ENCODE measurements at regions not wholly inside any gene's neighbourhood (a gene's known extent, or its start where the extent isn't known, plus 50 kb on each side); places are given as distances from the start of the nearest gene placed in this dataset.
A peak's percentile ranks its signal among the peaks of the same experiment; 100 is the strongest.
"Not testable (repeated sequence)": the region's sequence is repeated elsewhere in the genome, so short reads cannot be mapped to it uniquely, and the experiment has no call there.

DNA sequence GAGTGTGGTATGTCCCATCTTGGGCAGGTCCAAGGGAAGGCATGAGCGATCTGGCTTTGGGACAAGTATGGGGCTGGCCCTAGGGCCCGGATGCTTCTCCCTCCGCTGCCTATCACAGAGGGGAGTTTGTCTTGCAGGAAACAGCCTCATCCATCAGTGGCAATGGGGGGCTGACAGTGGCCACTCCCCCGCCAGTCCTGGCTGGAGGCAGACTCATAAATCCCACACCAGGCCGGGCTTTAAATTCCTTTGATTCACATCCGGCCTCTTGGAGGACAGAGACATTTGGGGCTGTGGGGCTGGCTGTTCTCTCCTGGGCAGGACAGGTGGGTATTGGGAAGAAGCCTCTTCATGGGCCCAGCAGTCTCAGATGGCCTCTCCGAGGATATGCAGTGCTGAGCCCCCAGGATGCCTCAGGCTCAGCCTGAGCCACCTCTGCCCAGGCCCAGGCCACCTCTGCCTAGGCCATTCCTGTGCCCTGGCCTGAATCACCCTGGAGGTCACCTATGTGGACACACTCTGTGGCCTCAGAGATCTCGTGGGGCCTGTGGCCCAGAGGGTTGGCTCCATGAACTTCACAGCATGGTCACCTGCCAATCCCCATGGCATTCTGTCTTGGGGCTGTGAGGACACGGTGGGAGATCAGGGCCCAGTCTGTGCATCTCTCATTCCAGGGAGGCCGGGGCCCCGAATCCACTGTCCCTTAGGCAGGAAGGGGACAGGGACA lies 84.2 kb upstream of the GOLGA6L4 start:
- TF ChIP-seq EP300 (IDR thresholded peaks at IDR 0.05), result no peak
- TF ChIP-seq, protein P1, sequence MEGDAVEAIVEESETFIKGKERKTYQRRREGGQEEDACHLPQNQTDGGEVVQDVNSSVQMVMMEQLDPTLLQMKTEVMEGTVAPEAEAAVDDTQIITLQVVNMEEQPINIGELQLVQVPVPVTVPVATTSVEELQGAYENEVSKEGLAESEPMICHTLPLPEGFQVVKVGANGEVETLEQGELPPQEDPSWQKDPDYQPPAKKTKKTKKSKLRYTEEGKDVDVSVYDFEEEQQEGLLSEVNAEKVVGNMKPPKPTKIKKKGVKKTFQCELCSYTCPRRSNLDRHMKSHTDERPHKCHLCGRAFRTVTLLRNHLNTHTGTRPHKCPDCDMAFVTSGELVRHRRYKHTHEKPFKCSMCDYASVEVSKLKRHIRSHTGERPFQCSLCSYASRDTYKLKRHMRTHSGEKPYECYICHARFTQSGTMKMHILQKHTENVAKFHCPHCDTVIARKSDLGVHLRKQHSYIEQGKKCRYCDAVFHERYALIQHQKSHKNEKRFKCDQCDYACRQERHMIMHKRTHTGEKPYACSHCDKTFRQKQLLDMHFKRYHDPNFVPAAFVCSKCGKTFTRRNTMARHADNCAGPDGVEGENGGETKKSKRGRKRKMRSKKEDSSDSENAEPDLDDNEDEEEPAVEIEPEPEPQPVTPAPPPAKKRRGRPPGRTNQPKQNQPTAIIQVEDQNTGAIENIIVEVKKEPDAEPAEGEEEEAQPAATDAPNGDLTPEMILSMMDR (IDR thresholded peaks at IDR 0.05), result no peak
- DNase-seq (ENCODE audit: extremely low spot score), result no peak
- no peaks in the 10 kb centered on the region for H3K36me3 ChIP-seq
- H3K4me3 ChIP-seq, result no peak overlapping the region
- H3K27me3 ChIP-seq, result no peaks in the 10 kb centered on the region
- no peaks in the 10 kb centered on the region for H3K4me1 ChIP-seq
- H3K27ac ChIP-seq (replicated peaks in 1 of 4), result no peak overlapping the region
- intact Hi-C loops (cut with DNase I), result no loop called here
- no peaks in the 10 kb centered on the region for H3K9me3 ChIP-seq
- 78% methylated on average over 7 of the region's 11 CpGs for WGBS

DNA sequence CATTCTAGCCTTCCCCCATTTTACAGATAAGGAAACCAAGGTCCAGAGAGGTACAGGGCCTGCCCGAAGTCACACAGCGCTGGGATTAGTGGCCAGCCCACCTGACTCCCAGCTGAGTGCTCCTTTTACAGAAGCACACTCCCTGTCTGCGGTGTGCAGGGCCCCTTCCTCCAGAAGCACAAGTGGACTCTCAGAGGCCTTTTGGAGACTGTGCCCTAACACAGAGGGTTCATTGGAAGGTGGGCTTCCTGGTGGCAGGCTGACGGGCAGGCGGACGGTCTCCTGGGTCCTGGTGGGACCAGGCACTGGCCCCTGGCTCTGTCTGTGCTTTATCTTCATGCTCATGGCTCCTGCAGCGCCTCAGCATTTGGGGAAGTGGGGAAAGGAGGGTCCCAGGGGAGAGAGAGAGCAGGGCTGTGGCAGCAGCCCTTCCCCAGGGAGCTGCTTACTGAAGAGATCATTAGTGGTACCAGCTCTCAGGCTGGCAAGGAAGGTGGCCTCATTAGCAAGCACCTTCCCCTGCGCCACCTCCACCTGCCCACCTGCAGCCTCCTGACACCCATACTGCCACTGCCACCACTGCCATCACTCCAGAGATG lies 83.1 kb upstream of the GOLGA6L4 start:
- H3K9me3 ChIP-seq; H3K4me1 ChIP-seq; H3K4me3 ChIP-seq; H3K36me3 ChIP-seq; H3K27me3 ChIP-seq; intact Hi-C loops (cut with DNase I); H3K27ac ChIP-seq (replicated peaks in 1 of 4); DNase-seq (ENCODE audit: extremely low spot score): not testable (repeated sequence)
- 96% methylated on average over 3 of the region's 8 CpGs for WGBS

DNA sequence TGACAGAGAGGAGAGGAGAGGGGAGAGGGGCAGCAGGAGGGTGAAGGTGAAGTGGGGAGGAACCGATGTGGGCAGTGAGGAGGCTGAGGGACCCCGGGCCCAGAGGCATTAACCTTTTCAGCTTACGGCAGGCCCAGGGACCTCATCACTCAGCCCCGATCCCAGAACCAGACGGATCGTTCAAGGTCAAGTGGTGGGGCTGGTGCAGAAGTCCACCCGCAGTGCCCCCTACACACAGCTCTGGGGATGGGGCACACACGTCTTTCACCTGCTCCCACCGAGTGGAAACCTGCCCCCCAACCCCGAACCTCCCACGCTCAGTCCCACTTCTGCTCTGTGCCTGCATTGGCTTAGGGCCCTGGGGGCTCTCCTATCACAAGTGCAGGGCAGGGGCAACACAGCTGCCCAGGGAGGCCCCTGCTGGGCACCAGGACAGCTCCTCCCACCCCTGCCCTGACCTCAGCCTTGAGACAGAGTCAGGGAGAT lies 81.9 kb upstream of the GOLGA6L4 start:
- H3K4me1 ChIP-seq; H3K9me3 ChIP-seq; H3K4me3 ChIP-seq; H3K27ac ChIP-seq (replicated peaks in 1 of 4); intact Hi-C loops (cut with DNase I); H3K36me3 ChIP-seq; DNase-seq (ENCODE audit: extremely low spot score); H3K27me3 ChIP-seq: not testable (repeated sequence)
- WGBS, result 90% methylated on average over 7 of the region's 11 CpGs

DNA sequence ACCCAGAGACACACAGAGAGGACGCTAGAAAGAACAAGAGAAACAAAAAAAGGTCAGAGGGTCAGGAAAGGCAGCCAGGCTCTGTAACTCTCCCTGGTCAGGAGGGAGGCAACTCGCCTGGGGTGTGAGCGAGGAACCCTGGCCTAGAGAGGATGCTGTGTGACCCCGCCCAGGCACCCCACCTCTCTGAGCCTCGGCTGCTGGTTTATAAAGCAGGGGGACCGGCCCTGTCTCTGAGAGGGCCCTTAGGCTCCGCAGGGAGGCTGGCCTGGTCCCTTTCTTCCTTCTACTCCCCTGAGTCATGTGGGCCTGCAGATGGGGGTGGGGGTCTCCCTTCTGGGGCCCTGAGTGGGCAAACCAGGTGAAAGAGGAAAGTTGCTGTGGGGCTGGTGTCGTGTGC lies 81.3 kb upstream of the GOLGA6L4 start:
- intact Hi-C loops (cut with DNase I); H3K4me3 ChIP-seq; H3K4me1 ChIP-seq; H3K9me3 ChIP-seq; H3K27me3 ChIP-seq; DNase-seq (ENCODE audit: extremely low spot score); H3K36me3 ChIP-seq; H3K27ac ChIP-seq (replicated peaks in 1 of 4): not testable (repeated sequence)
- WGBS, result 95% methylated on average over 7 of the region's 8 CpGs

DNA sequence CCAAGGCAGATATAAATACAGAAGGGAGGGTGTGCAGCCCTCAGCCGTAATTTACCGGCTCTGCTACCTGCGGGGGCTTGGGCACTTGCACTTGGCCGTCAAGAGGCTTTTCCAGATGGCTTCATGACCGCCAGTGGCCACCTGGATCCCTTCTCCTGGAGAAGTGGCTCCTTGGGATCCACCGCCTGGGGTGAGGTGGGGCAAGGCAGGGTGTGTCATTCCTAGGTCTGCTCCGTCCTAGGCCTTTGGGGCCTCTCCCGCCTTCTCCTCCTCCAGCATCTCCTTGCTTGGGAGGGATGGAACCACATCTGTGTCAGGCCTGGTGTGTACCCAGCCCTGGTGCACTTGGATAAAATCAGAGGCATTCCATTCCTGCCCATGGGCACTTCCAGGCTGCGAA lies 80.8 kb upstream of the GOLGA6L4 start:
- H3K4me3 ChIP-seq; H3K4me1 ChIP-seq; H3K27me3 ChIP-seq; H3K36me3 ChIP-seq; DNase-seq (ENCODE audit: extremely low spot score); H3K27ac ChIP-seq (replicated peaks in 1 of 4); intact Hi-C loops (cut with DNase I); H3K9me3 ChIP-seq: not testable (repeated sequence)
- WGBS, result 87% methylated on average over 7 of the region's 9 CpGs

DNA sequence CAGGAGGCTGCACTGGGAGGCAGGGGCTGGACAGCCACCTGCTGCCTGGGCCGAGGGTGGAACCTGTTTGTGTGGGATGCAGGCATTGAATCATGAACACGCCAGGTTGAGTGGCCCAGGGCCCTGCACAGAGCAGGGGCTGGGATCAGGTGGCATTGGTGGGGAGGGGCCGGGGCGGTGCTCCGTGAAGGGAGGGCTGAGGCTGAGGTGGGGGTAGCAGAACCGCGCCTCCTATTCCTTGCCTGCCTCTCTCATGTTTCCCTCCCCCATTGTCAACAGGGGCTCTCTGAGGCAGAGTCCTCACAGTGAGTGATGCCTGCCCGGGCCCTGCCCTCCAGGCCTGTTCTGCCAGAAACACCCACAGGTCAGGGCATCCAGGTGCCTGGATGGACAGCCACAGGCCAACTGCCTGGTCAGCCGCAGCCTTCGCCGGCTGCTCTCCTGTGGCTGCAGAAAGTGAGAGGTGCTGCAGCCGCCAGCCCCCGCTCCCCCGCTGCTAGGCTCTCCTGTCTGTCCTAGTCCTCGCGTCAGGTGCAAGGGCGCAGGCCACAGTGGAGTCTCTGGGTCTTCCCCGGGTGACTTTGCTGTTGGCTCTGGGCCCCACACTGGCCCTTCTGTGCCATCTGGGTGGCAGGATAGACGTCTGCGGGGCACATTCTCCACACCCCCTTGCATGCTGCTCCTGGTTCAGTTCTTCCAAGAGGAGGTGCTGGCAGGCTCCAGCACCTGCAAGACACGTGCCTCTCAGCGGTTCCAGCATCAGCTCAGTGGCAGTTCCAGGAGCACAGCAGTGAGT lies 79.6 kb upstream of the GOLGA6L4 start:
- DNase-seq (ENCODE audit: extremely low spot score); H3K27me3 ChIP-seq; H3K4me3 ChIP-seq; H3K27ac ChIP-seq (replicated peaks in 1 of 4); intact Hi-C loops (cut with DNase I); H3K9me3 ChIP-seq; H3K36me3 ChIP-seq; H3K4me1 ChIP-seq: not testable (repeated sequence)
- WGBS, result 80% methylated on average over 5 of the region's 22 CpGs

DNA sequence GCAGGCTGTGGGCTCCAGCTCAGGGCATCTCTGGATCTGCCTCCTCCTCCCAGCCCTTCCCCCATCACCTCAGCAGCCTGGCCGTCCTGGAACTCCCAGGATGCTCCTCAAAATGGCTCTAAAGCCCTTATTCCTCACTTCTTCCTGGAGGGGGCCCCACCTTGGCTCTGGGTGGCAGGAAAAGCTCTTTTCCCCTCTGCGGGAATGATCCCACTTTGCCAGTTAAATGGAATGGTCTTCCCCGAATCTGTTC lies 79.1 kb upstream of the GOLGA6L4 start:
- H3K4me1 ChIP-seq; H3K36me3 ChIP-seq; H3K27me3 ChIP-seq; intact Hi-C loops (cut with DNase I); DNase-seq (ENCODE audit: extremely low spot score); H3K9me3 ChIP-seq; H3K27ac ChIP-seq (replicated peaks in 1 of 4); H3K4me3 ChIP-seq: not testable (repeated sequence)
- WGBS, result 90% methylated on average over 2 of the region's 3 CpGs

DNA sequence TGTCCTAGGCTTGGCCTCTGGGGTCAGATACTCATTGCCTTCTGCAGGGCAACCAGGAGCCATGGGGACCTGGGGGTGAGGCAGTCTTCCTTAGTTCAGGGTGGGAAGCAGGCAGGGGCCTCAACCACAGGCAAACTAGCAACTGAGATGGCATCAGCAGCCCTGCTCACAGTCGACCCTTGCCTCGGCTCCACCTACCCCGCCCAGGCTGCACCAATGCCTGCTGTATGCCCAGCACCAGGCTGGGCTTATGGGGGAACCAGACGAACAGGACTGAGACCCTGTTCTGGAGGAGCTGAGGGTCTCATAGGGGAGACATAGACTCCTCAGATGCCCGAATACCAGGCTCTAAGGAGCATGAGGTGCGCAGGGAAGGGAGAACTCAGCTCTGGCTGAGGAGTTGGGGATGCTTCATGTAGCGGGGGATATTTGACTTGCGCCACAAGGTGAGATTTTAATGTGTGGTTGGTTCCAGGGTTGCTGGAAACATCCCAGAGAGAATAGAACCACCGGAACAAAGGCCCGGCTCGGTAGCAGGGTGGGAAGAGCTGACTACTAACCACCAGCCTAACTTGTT lies 78.4 kb upstream of the GOLGA6L4 start:
- not testable (repeated sequence) for H3K9me3 ChIP-seq

DNA sequence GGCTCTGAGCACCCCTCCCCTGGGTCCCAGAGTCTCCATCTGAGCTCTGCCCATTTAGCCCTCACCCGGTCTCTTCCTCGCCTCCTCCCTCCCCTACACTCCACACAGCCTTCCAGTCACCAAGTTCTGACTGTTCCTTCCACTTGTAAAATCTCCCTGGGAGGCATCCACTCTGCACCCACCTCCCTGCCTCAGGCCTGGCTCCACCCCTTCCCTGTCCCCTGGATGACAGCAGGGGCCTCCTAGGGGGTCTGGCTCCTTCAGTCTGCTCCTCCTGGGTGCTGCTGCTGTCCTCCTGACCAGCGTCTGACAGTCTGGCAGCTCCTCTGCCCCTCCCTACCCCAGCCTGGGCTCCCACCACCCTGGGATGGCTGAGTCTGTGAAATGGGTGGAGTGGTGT lies 77.7 kb upstream of the GOLGA6L4 start:
- intact Hi-C loops (cut with DNase I); H3K4me1 ChIP-seq; H3K9me3 ChIP-seq; H3K4me3 ChIP-seq; H3K36me3 ChIP-seq; DNase-seq (ENCODE audit: extremely low spot score); H3K27me3 ChIP-seq; H3K27ac ChIP-seq (replicated peaks in 1 of 4): not testable (repeated sequence)
- 81% methylated on average over 2 of the region's 3 CpGs for WGBS

More for the DNA sequence above, 78.4 kb upstream of the GOLGA6L4 start:
- DNase-seq (ENCODE audit: extremely low spot score), result peak; percentile 88
- H3K27ac ChIP-seq (replicated peaks in 1 of 4); H3K36me3 ChIP-seq; H3K4me1 ChIP-seq; H3K27me3 ChIP-seq; intact Hi-C loops (cut with DNase I); H3K4me3 ChIP-seq: not testable (repeated sequence)
- WGBS, result 99% methylated on average over 10 of the region's 11 CpGs

DNA sequence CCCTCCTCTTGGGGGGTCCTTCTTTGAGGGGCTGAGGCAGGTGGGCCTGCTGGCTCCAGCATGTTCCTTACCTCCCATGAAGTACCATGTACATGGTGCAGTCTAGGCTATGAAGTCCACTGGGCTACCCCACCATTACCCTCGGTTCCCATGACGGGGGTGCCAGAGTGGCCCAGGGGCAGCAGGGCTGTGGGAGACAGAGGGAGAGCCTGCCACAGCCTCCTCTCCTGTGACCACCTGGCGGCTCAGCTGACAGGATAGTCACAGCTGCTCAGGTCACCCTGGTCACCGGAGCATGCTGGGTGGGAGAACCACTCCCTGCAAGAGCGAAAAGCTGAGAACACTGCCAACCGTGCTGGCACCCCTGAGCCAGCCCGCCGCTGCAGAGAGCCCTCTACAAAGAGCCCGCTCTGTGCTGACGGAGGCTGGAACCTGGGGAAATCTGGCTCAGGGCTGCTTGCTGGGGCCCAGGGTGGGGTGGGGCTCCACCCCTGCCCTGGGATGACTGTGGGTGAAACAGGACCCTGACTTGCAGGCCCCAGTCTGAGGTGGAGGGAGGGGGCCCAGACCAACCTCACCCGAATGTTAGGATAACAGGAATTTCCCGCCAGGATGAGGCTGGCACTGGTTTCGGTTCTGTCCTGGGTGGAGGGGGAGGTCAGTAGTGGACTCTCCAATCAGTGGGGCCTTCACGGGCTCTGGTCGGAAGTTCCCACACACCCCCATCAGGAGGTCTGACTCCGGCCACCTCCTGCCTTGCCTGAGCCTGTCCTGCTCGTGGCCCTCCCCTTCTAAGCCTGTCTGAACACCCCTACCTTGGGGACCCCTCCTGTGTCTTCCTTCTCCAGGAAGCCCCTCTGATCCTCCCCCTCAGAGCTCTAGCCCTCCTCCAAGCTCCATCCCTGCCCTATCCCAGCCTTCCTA lies 76.0 kb upstream of the GOLGA6L4 start:
- H3K9me3 ChIP-seq; intact Hi-C loops (cut with DNase I); DNase-seq (ENCODE audit: extremely low spot score); H3K36me3 ChIP-seq; H3K4me1 ChIP-seq; H3K4me3 ChIP-seq; H3K27ac ChIP-seq (replicated peaks in 1 of 4); H3K27me3 ChIP-seq: not testable (repeated sequence)
- 92% methylated on average over 7 of the region's 17 CpGs for WGBS
